ENCODE measurements at regions not wholly inside any gene's neighbourhood (a gene's known extent, or its start where the extent isn't known, plus 50 kb on each side); places are given as distances from the start of the nearest gene placed in this dataset.
A peak's percentile ranks its signal among the peaks of the same experiment; 100 is the strongest.

DNA sequence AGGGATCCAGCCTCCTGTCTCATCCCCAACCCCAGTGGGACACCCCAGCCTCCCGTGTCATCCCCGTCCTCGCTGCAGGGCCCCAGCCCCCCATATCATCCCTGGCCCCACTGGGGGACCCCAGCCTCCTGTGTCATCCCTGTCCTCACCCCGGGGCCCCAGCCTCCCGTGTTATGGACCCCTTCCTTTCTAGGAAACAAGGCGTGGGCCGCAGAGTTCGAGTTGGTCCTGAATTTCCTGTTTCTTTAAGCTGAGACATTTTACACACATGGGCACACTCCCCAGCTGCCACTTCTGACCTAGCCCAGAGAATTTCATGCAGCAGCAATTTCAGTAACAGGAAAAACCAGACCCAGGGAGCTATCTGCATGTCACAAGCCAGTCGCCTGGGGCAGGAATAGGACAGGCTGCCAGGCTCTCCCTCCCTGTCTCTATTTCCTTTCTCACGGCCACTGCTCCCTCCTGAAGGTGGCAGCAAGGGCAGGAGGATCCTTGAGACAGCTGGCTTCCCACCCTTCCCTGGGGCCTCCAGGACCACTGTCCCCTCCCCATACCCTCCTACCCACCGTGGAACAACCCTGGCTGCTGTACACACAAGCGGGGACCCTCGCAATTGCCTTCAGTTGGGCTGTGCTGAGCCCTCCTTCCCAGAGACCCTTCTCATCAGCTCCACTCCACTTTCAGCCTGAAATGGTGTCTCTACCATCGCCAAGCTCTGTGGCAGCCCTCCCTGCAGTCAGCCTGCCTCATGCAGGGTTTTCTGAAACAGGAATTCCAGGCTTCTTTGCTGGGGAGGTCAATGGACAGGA, 141.9 kb upstream of the ID2 start:
- TF ChIP-seq, protein P1, sequence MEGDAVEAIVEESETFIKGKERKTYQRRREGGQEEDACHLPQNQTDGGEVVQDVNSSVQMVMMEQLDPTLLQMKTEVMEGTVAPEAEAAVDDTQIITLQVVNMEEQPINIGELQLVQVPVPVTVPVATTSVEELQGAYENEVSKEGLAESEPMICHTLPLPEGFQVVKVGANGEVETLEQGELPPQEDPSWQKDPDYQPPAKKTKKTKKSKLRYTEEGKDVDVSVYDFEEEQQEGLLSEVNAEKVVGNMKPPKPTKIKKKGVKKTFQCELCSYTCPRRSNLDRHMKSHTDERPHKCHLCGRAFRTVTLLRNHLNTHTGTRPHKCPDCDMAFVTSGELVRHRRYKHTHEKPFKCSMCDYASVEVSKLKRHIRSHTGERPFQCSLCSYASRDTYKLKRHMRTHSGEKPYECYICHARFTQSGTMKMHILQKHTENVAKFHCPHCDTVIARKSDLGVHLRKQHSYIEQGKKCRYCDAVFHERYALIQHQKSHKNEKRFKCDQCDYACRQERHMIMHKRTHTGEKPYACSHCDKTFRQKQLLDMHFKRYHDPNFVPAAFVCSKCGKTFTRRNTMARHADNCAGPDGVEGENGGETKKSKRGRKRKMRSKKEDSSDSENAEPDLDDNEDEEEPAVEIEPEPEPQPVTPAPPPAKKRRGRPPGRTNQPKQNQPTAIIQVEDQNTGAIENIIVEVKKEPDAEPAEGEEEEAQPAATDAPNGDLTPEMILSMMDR (IDR thresholded peaks at IDR 0.05): no peak
- ATAC-seq (peak; percentile 56 to 72 (median 59)), DNase-seq (peak in 2 of 6 donors; percentile 46 to 52), FAIRE-seq (no peak)
- Histone ChIP-seq H3K36me3 (no peaks in the 10 kb centered on the region), H3K27ac (peak overlapping the region; percentile 17 to 78 (median 44)), H3K4me3 (no peak overlapping the region), H3K27me3 (no peaks in the 10 kb centered on the region), H3K4me1 (peaks cover 0 to 10% (median 0%) of the 10 kb centered on the region in 3 donors), H3K9me3 (no peaks in the 10 kb centered on the region)
- WGBS, 2 donors: 60 to 62% methylated on average over 14 of the region's 14 CpGs
- intact Hi-C loops (cut with DNase I): no loop called here

DNA sequence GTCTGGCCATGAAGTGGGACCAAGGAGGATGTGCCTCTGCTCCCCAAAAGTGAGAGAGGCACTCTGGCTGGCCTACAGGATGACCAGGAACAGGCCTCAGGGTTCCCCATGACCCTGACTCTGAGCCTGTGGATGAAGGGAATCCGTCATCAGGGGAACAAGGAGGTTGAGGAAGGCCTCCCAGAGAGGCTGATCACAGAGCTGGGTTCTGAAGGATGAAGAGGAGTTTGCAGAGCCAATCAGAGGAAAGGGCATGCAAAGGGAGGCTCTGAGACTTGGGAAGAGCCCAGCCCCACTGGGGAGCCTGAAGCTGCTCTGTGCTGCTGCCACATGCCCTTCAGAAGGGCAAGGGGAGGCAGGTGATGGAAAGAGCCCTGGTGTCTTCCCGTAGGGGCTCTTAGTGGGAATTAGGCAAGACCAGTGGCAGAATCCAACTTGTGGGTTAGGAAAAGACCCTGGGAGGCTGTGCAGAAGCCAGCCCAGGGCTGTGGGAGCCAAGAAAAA, 141.3 kb upstream of the ID2 start:
- no peaks in the 10 kb centered on the region for H3K36me3 ChIP-seq
- 91 to 95% methylated on average over 2 of the region's 2 CpGs for WGBS, 2 donors
- TF ChIP-seq, protein P1 (IDR thresholded peaks at IDR 0.05): no peak
- no peaks in the 10 kb centered on the region for H3K27me3 ChIP-seq
- DNase-seq (peak in 1 of 6 donors; percentile 11), ATAC-seq (no peak), FAIRE-seq (no peak)
- no peaks in the 10 kb centered on the region for H3K9me3 ChIP-seq
- intact Hi-C loops (cut with DNase I): no loop called here
- peak overlapping the region; percentile 17 to 78 (median 44) for H3K27ac ChIP-seq
- peaks cover 0 to 8% (median 0%) of the 10 kb centered on the region in 3 donors for H3K4me1 ChIP-seq
- H3K4me3 ChIP-seq: no peak overlapping the region

DNA sequence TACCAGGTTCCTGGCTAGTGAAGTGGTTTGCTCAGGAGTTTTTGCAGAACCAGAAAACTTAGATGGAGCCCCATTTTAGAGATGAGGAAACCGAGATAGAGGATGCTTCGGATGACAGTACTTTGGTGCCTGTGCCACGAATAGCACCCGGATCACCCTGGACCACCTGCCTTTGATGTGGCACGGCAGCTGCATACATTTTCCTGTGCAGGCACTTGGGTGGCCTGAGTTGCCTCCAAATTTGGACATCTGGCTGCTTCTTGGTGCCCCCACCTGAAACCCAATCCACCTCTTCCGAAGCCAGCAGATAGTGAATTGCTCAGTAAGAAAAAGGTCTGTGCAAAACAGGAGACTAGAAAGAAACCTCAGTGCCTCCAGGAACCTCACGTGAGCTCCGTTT, 140.6 kb upstream of the ID2 start:
- no peak for ATAC-seq

DNA sequence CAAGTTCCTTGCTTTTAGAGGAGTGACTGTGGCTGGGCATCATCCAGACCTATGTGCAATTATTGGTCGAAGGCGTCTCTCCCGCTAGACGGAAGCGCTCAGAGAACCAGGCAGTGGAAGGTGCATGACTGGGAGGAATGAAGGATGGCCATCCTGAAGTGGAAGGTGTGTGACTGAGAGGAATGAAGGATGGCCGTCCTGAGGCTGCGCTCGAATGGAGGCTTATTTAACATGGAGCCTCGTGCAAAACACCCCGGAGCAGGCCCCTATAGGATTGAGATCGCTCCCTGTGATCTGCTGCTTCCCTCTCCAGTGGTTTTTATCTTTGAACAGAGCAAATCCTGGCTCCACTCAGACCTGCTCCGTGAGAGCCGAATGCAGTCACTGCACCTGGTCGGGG, 140.2 kb upstream of the ID2 start:
- H3K36me3 ChIP-seq: no peaks in the 10 kb centered on the region
- H3K4me1 ChIP-seq: peaks cover 0 to 8% (median 0%) of the 10 kb centered on the region in 3 donors
- TF ChIP-seq, protein P1 (IDR thresholded peaks at IDR 0.05): no peak
- no peak for ATAC-seq
- H3K9me3 ChIP-seq: no peaks in the 10 kb centered on the region
- H3K27ac ChIP-seq: no peak overlapping the region
- DNase-seq: no peak
- no peak overlapping the region for H3K4me3 ChIP-seq
- intact Hi-C loops (cut with DNase I): no loop called here
- WGBS, 2 donors: 82 to 85% methylated on average over 14 of the region's 14 CpGs
- no peak for FAIRE-seq
- H3K27me3 ChIP-seq: no peaks in the 10 kb centered on the region

More for the DNA sequence above, 140.6 kb upstream of the ID2 start:
- DNase-seq (peak in 1 of 6 donors; percentile 10), FAIRE-seq (no peak)
- no peaks in the 10 kb centered on the region for H3K9me3 ChIP-seq
- H3K27ac ChIP-seq: no peak overlapping the region
- no peak overlapping the region for H3K4me3 ChIP-seq
- H3K4me1 ChIP-seq: peaks cover 0 to 8% (median 0%) of the 10 kb centered on the region in 3 donors
- no peaks in the 10 kb centered on the region for H3K27me3 ChIP-seq
- intact Hi-C loops (cut with DNase I): no loop called here
- no peaks in the 10 kb centered on the region for H3K36me3 ChIP-seq
- WGBS, 2 donors: 92 to 94% methylated on average over 8 of the region's 8 CpGs
- TF ChIP-seq, protein P1 (IDR thresholded peaks at IDR 0.05): no peak
